PC-9 (cell line): ENCODE measurements at regions not wholly inside any gene's neighbourhood (a gene's known extent, or its start where the extent isn't known, plus 50 kb on each side); places are given as distances from the start of the nearest gene placed in this dataset.

Experiments used
- CTCF ChIP-seq: fragments of 200-600 bp; sonication (generic); conservative IDR thresholded peaks from 2 replicates; pipeline ENCODE4 v1.6.1; 2017; ENCODE audit warnings: mixed run types, antibody characterized with exemption, mild to moderate bottlenecking, moderate library complexity
- EZH2 ChIP-seq: fragments of 200-600 bp; sonication (generic); IDR thresholded peaks from 2 replicates; pipeline ENCODE4 v1.8.0; 2017; ENCODE audit warnings: antibody characterized with exemption, low read depth

- TF ChIP-seq CTCF = no peak
- no peak for TF ChIP-seq EZH2
Measured at GRCh38 chr17:36869856-36870719, 67.2 kb upstream of the LHX1 start.
